Ishikawa (cell line): ENCODE measurements at regions not wholly inside any gene's neighbourhood (a gene's known extent, or its start where the extent isn't known, plus 50 kb on each side); places are given as distances from the start of the nearest gene placed in this dataset.

Source experiments
- CEBPB ChIP-seq: IDR thresholded peaks from 2 replicates; pipeline ENCODE4 v1.6.1; 2012
- CREB1 ChIP-seq: IDR thresholded peaks from 2 replicates; pipeline ENCODE4 v1.6.1; 2012; ENCODE audit warnings: low read depth
- EGR1 ChIP-seq: IDR thresholded peaks from 2 replicates; pipeline ENCODE4 v1.6.1; 2012
- EP300 ChIP-seq: IDR thresholded peaks from 2 replicates; pipeline ENCODE4 v1.6.1; 2012; ENCODE audit warnings: borderline replicate concordance
- FOXM1 ChIP-seq: IDR thresholded peaks from 2 replicates; pipeline ENCODE4 v1.6.1; 2012; ENCODE audit warnings: low read depth, borderline replicate concordance
- MAX ChIP-seq: IDR thresholded peaks from 2 replicates; pipeline ENCODE4 v1.6.1; 2012
- NFIC ChIP-seq: IDR thresholded peaks from 2 replicates; pipeline ENCODE4 v1.6.1; 2012
- RAD21 ChIP-seq: IDR thresholded peaks from 2 replicates; pipeline ENCODE4 v1.6.1; 2012; ENCODE audit warnings: low read depth
- REST ChIP-seq: IDR thresholded peaks from 2 replicates; pipeline ENCODE4 v1.6.1; 2012; ENCODE audit warnings: low read depth, mild to moderate bottlenecking
- TAF1 ChIP-seq: IDR thresholded peaks from 2 replicates; pipeline ENCODE4 v1.6.1; 2012; ENCODE audit warnings: low read depth, mild to moderate bottlenecking
- TCF12 ChIP-seq: IDR thresholded peaks from 2 replicates; pipeline ENCODE4 v1.6.1; 2012; ENCODE audit warnings: low read depth
- TEAD4 ChIP-seq: IDR thresholded peaks from 2 replicates; pipeline ENCODE4 v1.6.1; 2012
- USF1 ChIP-seq: IDR thresholded peaks from 2 replicates; pipeline ENCODE4 v1.6.1; 2012
- YY1 ChIP-seq: IDR thresholded peaks from 2 replicates; pipeline ENCODE4 v1.6.1; 2012; ENCODE audit warnings: low read depth
- ZBTB7A ChIP-seq: IDR thresholded peaks from 2 replicates; pipeline ENCODE4 v1.6.1; 2012; ENCODE audit warnings: low read depth

- TF ChIP-seq MAX (no peak), FOXM1 (no peak), TCF12 (no peak), CEBPB (no peak), ZBTB7A (no peak), YY1 (no peak), EGR1 (no peak), TAF1 (no peak), RAD21 (no peak), NFIC (no peak), TEAD4 (no peak), EP300 (no peak), USF1 (no peak), REST (no peak), CREB1 (no peak)
Measured at GRCh38 chr7:118845791-118846190, 621.3 kb downstream of the ANKRD7 start.

- TF ChIP-seq RAD21 (no peak), TAF1 (no peak), REST (no peak), EGR1 (no peak), CREB1 (no peak), NFIC (no peak), TEAD4 (no peak), ZBTB7A (no peak)
Measured at GRCh38 chr7:118846977-118847376, 622.5 kb downstream of the ANKRD7 start.

- no peak for TF ChIP-seq EP300
- no peak for TF ChIP-seq TEAD4
- no peak for TF ChIP-seq RAD21
- no peak for TF ChIP-seq YY1
- TF ChIP-seq MAX = no peak
- TF ChIP-seq NFIC = no peak
- TF ChIP-seq TCF12 = no peak
- no peak for TF ChIP-seq TAF1
Measured at GRCh38 chr7:118855290-118855689, 630.8 kb downstream of the ANKRD7 start.

GRCh38 chr7:118858651-118859149, 634.2 kb downstream of the ANKRD7 start:
- TF ChIP-seq EGR1 (no peak), CEBPB (no peak), TAF1 (no peak), REST (no peak), EP300 (no peak), USF1 (no peak), MAX (no peak), CREB1 (no peak), NFIC (no peak), RAD21 (no peak), TCF12 (no peak), YY1 (no peak), ZBTB7A (no peak), TEAD4 (no peak), FOXM1 (no peak)
